HepG2 (cell line): ENCODE measurements at regions not wholly inside any gene's neighbourhood (a gene's known extent, or its start where the extent isn't known, plus 50 kb on each side); places are given as distances from the start of the nearest gene placed in this dataset.

Source experiments
- ATAC-seq: fragments of 200-7000 bp; cut with Tn5 transposase; 3 replicates; pipeline ENCODE4 v1.9.1; 2020; ENCODE audit warnings: mild to moderate bottlenecking, moderate library complexity
- BruUV-seq: library from RNA; stranded (reverse); fragments of 400-500 nt; replicated peaks from 2 replicates; lab custom pipeline; 2021; lab: Mats Ljungman, UMichigan
- CTCF ChIA-PET: fragments of 300-600 bp; formaldehyde crosslinking; extraction: SDS; loops from one replicate; lab custom pipeline; 2021; ENCODE audit warnings: low total read pairs, inconsistent platforms, low intra/inter-chr PET ratio; lab: Yijun Ruan, JAX
- POLR2A ChIA-PET: fragments of 350-600 bp; sonication (Branson Sonifier 250); formaldehyde crosslinking; loops from one replicate; lab custom pipeline; 2020; ENCODE audit warnings: antibody characterized with exemption, inconsistent platforms; lab: Yijun Ruan, JAX
- DNase-seq: peaks from one replicate; pipeline ENCODE4 v3.0.0-alpha.2; 2015; ENCODE audit warnings: low spot score
- FAIRE-seq: peaks from 3 replicates; lab custom pipeline; 2011; peaks lifted over from hg19 to GRCh38; lab: Jason Lieb, UNC
- H2AFZ ChIP-seq: one replicate; pipeline ENCODE4 v1.6.1; 2011; ENCODE audit warnings: low read length, inconsistent platforms
- H3K27ac ChIP-seq: fragments of 300-600 bp; 3 replicates; pipeline ENCODE4 v1.8.0; 2011; ENCODE audit warnings: mixed run types, mild to moderate bottlenecking, mixed read lengths, low read length, inconsistent platforms; ENCODE audit not compliant: insufficient read depth; ENCODE audit errors: extremely low read length
- H3K27me3 ChIP-seq, 2 experiments: fragments of 200-600 bp in 1 of 2; 2 replicates in 1 of 2; 3 replicates in 1 of 2; pipeline versions ENCODE4 v1.6.0 to v1.8.0; 2011; ENCODE audit warnings: low read length in 2 of 2, mild to moderate bottlenecking in 2 of 2, moderate library complexity in 2 of 2, inconsistent platforms in 1 of 2; ENCODE audit not compliant: insufficient read depth in 2 of 2, control insufficient read depth in 1 of 2
- H3K36me3 ChIP-seq, 2 experiments: fragments of 200-600 bp in 1 of 2; replicated peaks in 1 of 2; 2 replicates in 1 of 2; 3 replicates in 1 of 2; pipeline versions ENCODE4 v1.5.1 to v1.8.0; 2011; ENCODE audit warnings: low read length in 2 of 2, inconsistent platforms in 1 of 2; ENCODE audit not compliant: insufficient read depth in 2 of 2, control insufficient read depth in 1 of 2
- H3K4me1 ChIP-seq: 2 replicates; pipeline ENCODE4 v1.5.1; 2012; ENCODE audit warnings: low read length, inconsistent platforms; ENCODE audit not compliant: insufficient read depth
- H3K4me2 ChIP-seq: 2 replicates; pipeline ENCODE4 v1.6.0; 2011; ENCODE audit warnings: low read depth, low read length, inconsistent platforms
- H3K4me3 ChIP-seq, 3 experiments: fragments of 200-600 bp in 1 of 3; sonication (generic), shearing (Covaris generic) in 1 of 3; replicated peaks in 1 of 3; 2 replicates each; pipeline ENCODE4 v1.5.1; 2011 to 2016; ENCODE audit warnings: low read length in 3 of 3, inconsistent platforms in 2 of 3, low read depth in 2 of 3, mild to moderate bottlenecking in 2 of 3, control low read depth in 1 of 3, mixed read lengths in 1 of 3; ENCODE audit not compliant: insufficient read depth in 1 of 3
- H3K79me2 ChIP-seq: one replicate; pipeline ENCODE4 v1.6.1; 2011; ENCODE audit warnings: low read length, inconsistent platforms; ENCODE audit not compliant: insufficient read depth
- H3K9ac ChIP-seq: 2 replicates; pipeline ENCODE4 v1.6.0; 2011; ENCODE audit warnings: mild to moderate bottlenecking, low read depth, low read length, inconsistent platforms; ENCODE audit not compliant: insufficient read depth
- H3K9me3 ChIP-seq: 2 replicates; pipeline ENCODE4 v1.5.1; 2012; ENCODE audit warnings: mild to moderate bottlenecking, low read length
- H4K20me1 ChIP-seq: 2 replicates; pipeline ENCODE4 v1.6.0; 2011; ENCODE audit warnings: inconsistent platforms, mild to moderate bottlenecking, low read length, moderate library complexity; ENCODE audit not compliant: insufficient read depth
- ATM ChIP-seq: fragments of 450-650 bp; IDR thresholded peaks from 2 replicates; pipeline ENCODE4 v1.7.1; 2017; ENCODE audit warnings: mild to moderate bottlenecking, borderline replicate concordance
- HNRNPL ChIP-seq: fragments of 200-400 bp; formaldehyde crosslinking; IDR thresholded peaks from 2 replicates; pipeline ENCODE4 v1.6.1; 2017; ENCODE audit warnings: mild to moderate bottlenecking, low read depth, low read length
- SATB2 ChIP-seq: sonication (generic); formaldehyde crosslinking; IDR thresholded peaks from 2 replicates; pipeline ENCODE4 v1.5.0; 2020; ENCODE audit warnings: missing genetic modification reagents
- SRY ChIP-seq: sonication (generic); formaldehyde crosslinking; IDR thresholded peaks from 2 replicates; pipeline ENCODE4 v1.8.0; 2022; ENCODE audit warnings: mild to moderate bottlenecking, missing genetic modification reagents
- XBP1 ChIP-seq: sonication (generic); formaldehyde crosslinking; IDR thresholded peaks from 2 replicates; pipeline ENCODE4 v1.5.0; 2020; ENCODE audit warnings: missing genetic modification reagents
- ZBTB3 ChIP-seq: sonication (generic); formaldehyde crosslinking; IDR thresholded peaks from 2 replicates; pipeline ENCODE4 v1.4.0; 2020; ENCODE audit warnings: low read depth, mild to moderate bottlenecking, moderate library complexity, missing genetic modification reagents, borderline replicate concordance
- ZNF232 ChIP-seq: sonication (generic); formaldehyde crosslinking; IDR thresholded peaks from 2 replicates; pipeline ENCODE4 v1.4.0; 2020; ENCODE audit warnings: missing genetic modification reagents, borderline replicate concordance
- ZNF510 ChIP-seq: sonication (generic); formaldehyde crosslinking; IDR thresholded peaks from 2 replicates; pipeline ENCODE4 v1.4.0; 2020; ENCODE audit warnings: low read depth, mild to moderate bottlenecking, missing genetic modification reagents
- ZNF747 ChIP-seq: sonication (generic); formaldehyde crosslinking; IDR thresholded peaks from 2 replicates; pipeline ENCODE4 v1.8.1; 2023; ENCODE audit warnings: missing genetic modification reagents, mild to moderate bottlenecking, borderline replicate concordance
- ZSCAN30 ChIP-seq: sonication (generic); formaldehyde crosslinking; IDR thresholded peaks from 2 replicates; pipeline ENCODE4 v1.5.0; 2020; ENCODE audit warnings: mild to moderate bottlenecking, missing genetic modification reagents
- WGBS: methylation state at CpG from one replicate; pipeline ENCODE4 v1.1.6; 2017; ENCODE audit warnings: low lambda C conversion rate; 5-methylcytosine and 5-hydroxymethylcytosine counted together
- in situ Hi-C: cut with HindIII; loops from 2 replicates; pipeline ENCODE4 v1.10.0; 2017; ENCODE audit warnings: low pct_unique_long_range_greater_than_20kb; ENCODE audit not compliant: extremely low pct_ligation_motif_present
- intact Hi-C: fragments of 100-400 bp; cut with micrococcal nuclease; formaldehyde crosslinking; loops from one replicate; pipeline ENCODE4 v1.10.0; 2022; ENCODE audit not compliant: unreplicated experiment
- TF ChIP-seq, protein P1 (sequence below): sonication (generic); formaldehyde crosslinking; IDR thresholded peaks from 2 replicates; pipeline ENCODE4 v1.8.0; 2022; ENCODE audit warnings: missing genetic modification reagents, mild to moderate bottlenecking, borderline replicate concordance

DNA sequence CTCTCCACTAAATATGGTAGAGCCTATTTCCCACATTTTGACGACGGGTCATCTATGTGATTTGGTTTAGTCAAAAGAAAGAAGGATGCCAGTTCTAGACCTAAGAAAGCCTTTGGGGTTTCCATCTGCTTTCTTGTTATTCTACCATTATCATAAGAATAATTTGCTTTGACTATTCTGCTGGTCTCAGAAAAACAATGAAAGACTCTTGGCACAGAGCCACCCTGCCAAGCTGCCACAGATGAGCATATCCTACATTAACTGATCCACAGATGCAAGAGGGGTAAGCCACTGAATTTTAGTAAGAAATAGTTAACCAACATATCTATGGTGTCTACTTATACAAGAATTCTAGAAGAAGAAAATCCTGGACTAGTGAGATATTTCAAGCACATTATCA lies 158.6 kb upstream of the MAGI2 start:
- Histone ChIP-seq H3K4me1 (no peaks in the 10 kb centered on the region), H3K27ac (no peak overlapping the region), H3K4me3 (no peak overlapping the region), H3K79me2 (no peaks in the 10 kb centered on the region), H2AFZ (no peak overlapping the region), H3K9ac (no peak overlapping the region), H3K9me3 (no peaks in the 10 kb centered on the region), H3K27me3 (no peaks in the 10 kb centered on the region), H4K20me1 (no peaks in the 10 kb centered on the region), H3K36me3 (no peaks in the 10 kb centered on the region), H3K4me2 (no peak overlapping the region)
- in situ Hi-C loops (no loop called here), intact Hi-C loops (no loop called here)
- ChIA-PET POLR2A (no interaction called here), CTCF (no interaction called here)
- DNase-seq (no peak), FAIRE-seq (no peak), ATAC-seq (no peak)
- no peak for TF ChIP-seq ZBTB3 (CRISPR knock-in tag)
- TF ChIP-seq, protein P1, sequence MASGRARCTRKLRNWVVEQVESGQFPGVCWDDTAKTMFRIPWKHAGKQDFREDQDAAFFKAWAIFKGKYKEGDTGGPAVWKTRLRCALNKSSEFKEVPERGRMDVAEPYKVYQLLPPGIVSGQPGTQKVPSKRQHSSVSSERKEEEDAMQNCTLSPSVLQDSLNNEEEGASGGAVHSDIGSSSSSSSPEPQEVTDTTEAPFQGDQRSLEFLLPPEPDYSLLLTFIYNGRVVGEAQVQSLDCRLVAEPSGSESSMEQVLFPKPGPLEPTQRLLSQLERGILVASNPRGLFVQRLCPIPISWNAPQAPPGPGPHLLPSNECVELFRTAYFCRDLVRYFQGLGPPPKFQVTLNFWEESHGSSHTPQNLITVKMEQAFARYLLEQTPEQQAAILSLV (CRISPR knock-in tag), result no peak
- TF ChIP-seq XBP1 (CRISPR knock-in tag), result no peak
- no peak for TF ChIP-seq ZSCAN30 (CRISPR knock-in tag)
- no peak for TF ChIP-seq ZNF747 (CRISPR knock-in tag)
- TF ChIP-seq SRY, result no peak
- TF ChIP-seq ATM, result no peak
- no peak for TF ChIP-seq SATB2 (CRISPR knock-in tag)
- TF ChIP-seq ZNF232 (CRISPR knock-in tag), result no peak
- TF ChIP-seq HNRNPL, result no peak
- no peak for TF ChIP-seq ZNF510
- WGBS, result 74% methylated on average over 2 of the region's 2 CpGs
- BruUV-seq, result no TSS peak
